Keratinocyte (primary cell): ENCODE measurements at regions not wholly inside any gene's neighbourhood (a gene's known extent, or its start where the extent isn't known, plus 50 kb on each side); places are given as distances from the start of the nearest gene placed in this dataset.

ENCODE experiments used
- DNase-seq: peaks from one replicate; pipeline ENCODE4 v3.0.0-alpha.2; 2011; ENCODE audit warnings: low read depth, missing footprints, low spot score
- FAIRE-seq: peaks from 2 replicates; lab custom pipeline; 2011; peaks lifted over from hg19 to GRCh38; lab: Jason Lieb, UNC
- H2AFZ ChIP-seq: 2 replicates; pipeline ENCODE4 v1.6.0; 2012; ENCODE audit warnings: low read length, control low read depth, inconsistent platforms; ENCODE audit not compliant: control insufficient read depth
- H3K27ac ChIP-seq: 2 replicates; pipeline ENCODE4 v1.5.1; 2011; ENCODE audit warnings: low read length; ENCODE audit not compliant: control insufficient read depth, insufficient read depth
- H3K27me3 ChIP-seq: 3 replicates; pipeline ENCODE4 v1.6.0; 2011; ENCODE audit warnings: low read length; ENCODE audit not compliant: control insufficient read depth, insufficient read depth; ENCODE audit errors: extremely low read depth
- H3K36me3 ChIP-seq, 2 experiments: 2 replicates in 1 of 2; 3 replicates in 1 of 2; pipeline ENCODE4 v1.5.1; 2011; ENCODE audit warnings: low read length in 2 of 2, mild to moderate bottlenecking in 1 of 2; ENCODE audit not compliant: control insufficient read depth in 2 of 2, insufficient read depth in 2 of 2; ENCODE audit errors: extremely low read depth in 1 of 2
- H3K4me1 ChIP-seq: 3 replicates; pipeline ENCODE4 v1.5.1; 2011; ENCODE audit warnings: low read length; ENCODE audit not compliant: control insufficient read depth, insufficient read depth; ENCODE audit errors: extremely low read depth
- H3K4me2 ChIP-seq: 3 replicates; pipeline ENCODE4 v1.6.0; 2011; ENCODE audit warnings: low read depth, low read length; ENCODE audit not compliant: control insufficient read depth, insufficient read depth; ENCODE audit errors: extremely low read depth
- H3K4me3 ChIP-seq, 3 experiments: fragments of 200-600 bp in 1 of 3; sonication (generic) in 1 of 3; 2 replicates in 2 of 3; 3 replicates in 1 of 3; pipeline ENCODE4 v1.5.1; 2011 to 2016; ENCODE audit warnings: low read length in 3 of 3, mild to moderate bottlenecking in 3 of 3, control low read depth in 2 of 3, inconsistent platforms in 1 of 3, low read depth in 1 of 3, mixed read lengths in 1 of 3, mixed run types in 1 of 3, moderate library complexity in 1 of 3; ENCODE audit not compliant: control insufficient read depth in 2 of 3, insufficient read depth in 2 of 3; ENCODE audit errors: extremely low read depth in 1 of 3
- H3K79me2 ChIP-seq: 2 replicates; pipeline ENCODE4 v1.6.0; 2012; ENCODE audit warnings: low read length; ENCODE audit not compliant: control insufficient read depth, insufficient read depth
- H3K9ac ChIP-seq: 3 replicates; pipeline ENCODE4 v1.6.0; 2011; ENCODE audit warnings: low read length; ENCODE audit not compliant: control insufficient read depth, insufficient read depth; ENCODE audit errors: extremely low read depth
- H3K9me1 ChIP-seq: 3 replicates; pipeline ENCODE4 v1.6.0; 2011; ENCODE audit warnings: low read length; ENCODE audit not compliant: control insufficient read depth, insufficient read depth; ENCODE audit errors: extremely low read depth
- H3K9me3 ChIP-seq: 2 replicates; pipeline ENCODE4 v1.5.1; 2012; ENCODE audit warnings: low read depth, low read length; ENCODE audit not compliant: control insufficient read depth
- H4K20me1 ChIP-seq: 3 replicates; pipeline ENCODE4 v1.6.0; 2011; ENCODE audit warnings: low read length; ENCODE audit not compliant: control insufficient read depth, insufficient read depth; ENCODE audit errors: extremely low read depth
- CTCF ChIP-seq, 3 experiments: IDR thresholded peaks in 1 of 3; conservative IDR thresholded peaks in 1 of 3; optimal IDR thresholded peaks in 1 of 3; 2 replicates in 2 of 3; 3 replicates in 1 of 3; pipeline versions ENCODE3 to v1.5.1; 2011; ENCODE audit warnings: low read length in 3 of 3, mild to moderate bottlenecking in 3 of 3, moderate library complexity in 2 of 3, control low read depth in 1 of 3, inconsistent platforms in 1 of 3; ENCODE audit not compliant: insufficient read depth in 2 of 3; ENCODE audit errors: extremely low read depth in 1 of 3
- EZH2 ChIP-seq: IDR thresholded peaks from one replicate; pipeline ENCODE4 v1.6.1; 2012; ENCODE audit warnings: inconsistent platforms, mild to moderate bottlenecking, low read length, moderate library complexity
- dilution Hi-C: fragments of 300-500 bp; cut with MboI; formaldehyde crosslinking; loops from one replicate; pipeline ENCODE4 v1.7.0; 2020; ENCODE audit warnings: low sequenced_read_pairs; ENCODE audit not compliant: extremely low pct_ligation_motif_present

- no peak overlapping the region for H3K4me3 ChIP-seq
- H4K20me1 ChIP-seq, result no peaks in the 10 kb centered on the region
- TF ChIP-seq EZH2 (no peak), CTCF (optimal IDR thresholded peaks at IDR 0.05 in 1 of 3, IDR thresholded peaks at IDR 0.05 in 1 of 3, conservative IDR thresholded peaks at IDR 0.05 in 1 of 3; ENCODE audit: extremely low read depth in 1 of 3, insufficient read depth in 2 of 3, low read length in 3 of 3) (no peak)
- no peaks in the 10 kb centered on the region for H3K9me3 ChIP-seq
- no peak overlapping the region for H3K9ac ChIP-seq
- no peak overlapping the region for H3K4me2 ChIP-seq
- H3K4me1 ChIP-seq, result peaks cover 8% of the 10 kb centered on the region
- peaks cover 4% of the 10 kb centered on the region for H3K9me1 ChIP-seq
- no peak overlapping the region for H3K27ac ChIP-seq
- FAIRE-seq (no peak), DNase-seq (no peak)
- H2AFZ ChIP-seq, result no peak overlapping the region
- no peaks in the 10 kb centered on the region for H3K36me3 ChIP-seq
- dilution Hi-C loops, result no loop called here
- no peaks in the 10 kb centered on the region for H3K79me2 ChIP-seq
- no peaks in the 10 kb centered on the region for H3K27me3 ChIP-seq
Measured at GRCh38 chr1:10916991-10917390, 95.5 kb upstream of the TARDBP start.

GRCh38 chr1:10917513-10918454 lies 94.7 kb upstream of the TARDBP start:
- DNase-seq (no peak), FAIRE-seq (no peak)
- Histone ChIP-seq H3K4me3 (no peak overlapping the region), H2AFZ (no peak overlapping the region), H3K79me2 (no peaks in the 10 kb centered on the region), H4K20me1 (no peaks in the 10 kb centered on the region), H3K9ac (no peak overlapping the region), H3K4me1 (peaks cover 8% of the 10 kb centered on the region), H3K27ac (no peak overlapping the region), H3K9me3 (no peaks in the 10 kb centered on the region), H3K4me2 (no peak overlapping the region), H3K27me3 (no peaks in the 10 kb centered on the region), H3K9me1 (peaks cover 4% of the 10 kb centered on the region), H3K36me3 (no peaks in the 10 kb centered on the region)
- TF ChIP-seq CTCF (optimal IDR thresholded peaks at IDR 0.05 in 1 of 3, IDR thresholded peaks at IDR 0.05 in 1 of 3, conservative IDR thresholded peaks at IDR 0.05 in 1 of 3; ENCODE audit: extremely low read depth in 1 of 3, insufficient read depth in 2 of 3, low read length in 3 of 3) (no peak), EZH2 (no peak)
- dilution Hi-C loops, result no loop called here
